ENCODE measurements at regions not wholly inside any gene's neighbourhood (a gene's known extent, or its start where the extent isn't known, plus 50 kb on each side); places are given as distances from the start of the nearest gene placed in this dataset.

DNA sequence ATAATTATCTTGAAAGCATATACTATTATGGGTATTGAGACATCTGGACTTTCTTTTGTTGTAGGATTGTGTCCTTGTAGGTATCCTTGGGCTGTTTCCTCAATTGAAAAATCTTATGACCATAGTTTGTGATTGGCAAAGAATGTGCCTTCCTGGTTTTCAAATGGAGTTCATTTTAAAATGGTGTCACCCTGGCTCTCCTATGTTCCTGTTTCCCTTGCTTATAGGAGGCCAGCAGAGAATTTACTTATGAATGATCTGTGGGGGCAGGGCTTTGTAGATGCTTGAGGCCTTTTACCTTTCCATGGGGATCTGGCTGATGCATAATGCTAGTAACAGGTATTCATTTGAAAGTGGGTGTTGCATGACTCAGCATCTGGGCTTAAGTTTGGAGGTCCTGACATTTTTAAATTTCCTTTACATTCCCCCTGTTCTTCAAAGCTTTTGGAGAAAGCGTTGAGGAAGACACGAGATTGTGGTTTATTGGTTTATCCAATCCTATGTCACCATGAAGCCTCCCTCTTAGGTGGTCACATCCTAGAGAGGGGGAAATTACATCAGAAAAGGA lies 135.0 kb upstream of the PROKR2 start:
- Histone ChIP-seq H2AFZ (ENCODE audit: low read length) (no peak overlapping the region), H3K9me3 (ENCODE audit: low read length) (no peaks in the 10 kb centered on the region), H3K4me2 (ENCODE audit: low read depth, low read length, poor library complexity, severe bottlenecking) (no peak overlapping the region), H3K9me2 (replicated peaks; ENCODE audit: insufficient read depth, low read length) (no peaks in the 10 kb centered on the region), H3K27me3 (ENCODE audit: low read length) (no peaks in the 10 kb centered on the region), H3K79me2 (ENCODE audit: low read length) (no peaks in the 10 kb centered on the region), H3K9ac (ENCODE audit: low read length) (no peak overlapping the region), H3K4me1 (ENCODE audit: low read length) (no peaks in the 10 kb centered on the region), H3K4me3 (ENCODE audit: low read length) (no peak overlapping the region), H4K20me1 (ENCODE audit: insufficient read depth, low read depth, low read length) (no peaks in the 10 kb centered on the region), H3K27ac (ENCODE audit: low read length) (no peak overlapping the region), H3K36me3 (ENCODE audit: insufficient read depth, low read length) (no peaks in the 10 kb centered on the region)
- DNase-seq = no peak

DNA sequence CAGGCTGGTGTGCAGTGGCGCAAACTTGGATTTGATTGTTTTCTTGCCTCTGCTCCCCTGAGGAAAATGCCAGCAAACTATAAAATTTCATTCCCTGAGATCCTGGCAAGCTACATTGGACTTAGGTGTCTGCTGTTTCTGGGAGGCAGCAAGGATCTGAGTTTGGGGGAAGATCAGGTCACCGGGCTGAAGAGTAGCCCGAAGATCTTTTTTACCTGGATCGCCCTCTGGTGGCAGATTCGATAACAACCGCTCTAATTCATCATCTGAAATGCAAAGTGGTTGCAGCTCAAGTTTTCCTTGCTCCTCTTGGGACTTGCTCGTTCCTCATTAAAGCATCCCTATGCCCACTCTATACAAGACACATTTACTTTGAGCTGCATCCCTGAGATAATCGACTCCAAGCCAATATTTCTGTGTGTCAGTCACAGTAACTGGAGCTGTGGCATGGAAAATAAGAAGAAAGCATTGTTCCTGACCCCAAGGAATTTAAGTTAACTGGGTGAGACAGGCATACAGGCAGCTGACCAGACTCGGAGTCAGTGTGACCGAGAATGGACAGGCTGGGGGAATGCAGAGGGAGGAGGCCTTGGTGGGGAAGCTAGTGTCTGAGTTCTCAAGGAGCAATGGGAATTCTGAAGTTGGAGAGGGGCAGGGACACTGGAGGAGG lies 131.8 kb upstream of the PROKR2 start:
- no peak overlapping the region for H3K4me3 ChIP-seq (ENCODE audit: low read length)
- no peaks in the 10 kb centered on the region for H3K36me3 ChIP-seq (ENCODE audit: insufficient read depth, low read length)
- H3K79me2 ChIP-seq (ENCODE audit: low read length) = no peaks in the 10 kb centered on the region
- no peaks in the 10 kb centered on the region for H3K9me3 ChIP-seq (ENCODE audit: low read length)
- no peaks in the 10 kb centered on the region for H4K20me1 ChIP-seq (ENCODE audit: insufficient read depth, low read depth, low read length)
- no peaks in the 10 kb centered on the region for H3K4me1 ChIP-seq (ENCODE audit: low read length)
- H3K27ac ChIP-seq (ENCODE audit: low read length) = no peak overlapping the region
- no peak overlapping the region for H3K4me2 ChIP-seq (ENCODE audit: low read depth, low read length, poor library complexity, severe bottlenecking)
- peak; percentile 81 for DNase-seq
- no peak overlapping the region for H2AFZ ChIP-seq (ENCODE audit: low read length)
- no peaks in the 10 kb centered on the region for H3K27me3 ChIP-seq (ENCODE audit: low read length)
- H3K9ac ChIP-seq (ENCODE audit: low read length) = no peak overlapping the region
- no peaks in the 10 kb centered on the region for H3K9me2 ChIP-seq (replicated peaks; ENCODE audit: insufficient read depth, low read length)

- no peaks in the 10 kb centered on the region for H4K20me1 ChIP-seq (ENCODE audit: insufficient read depth, low read depth, low read length)
- H3K9me2 ChIP-seq (replicated peaks; ENCODE audit: insufficient read depth, low read length) = no peaks in the 10 kb centered on the region
- H3K4me3 ChIP-seq (ENCODE audit: low read length) = no peak overlapping the region
- no peak for DNase-seq
- H3K4me1 ChIP-seq (ENCODE audit: low read length) = no peaks in the 10 kb centered on the region
- no peak overlapping the region for H2AFZ ChIP-seq (ENCODE audit: low read length)
- H3K79me2 ChIP-seq (ENCODE audit: low read length) = no peaks in the 10 kb centered on the region
- H3K4me2 ChIP-seq (ENCODE audit: low read depth, low read length, poor library complexity, severe bottlenecking) = no peak overlapping the region
- no peaks in the 10 kb centered on the region for H3K36me3 ChIP-seq (ENCODE audit: insufficient read depth, low read length)
- H3K9ac ChIP-seq (ENCODE audit: low read length) = no peak overlapping the region
- H3K27ac ChIP-seq (ENCODE audit: low read length) = no peak overlapping the region
- no peaks in the 10 kb centered on the region for H3K27me3 ChIP-seq (ENCODE audit: low read length)
- H3K9me3 ChIP-seq (ENCODE audit: low read length) = no peaks in the 10 kb centered on the region
Observed at GRCh38 chr20:5447188-5447587, 130.4 kb upstream of the PROKR2 start.

DNA sequence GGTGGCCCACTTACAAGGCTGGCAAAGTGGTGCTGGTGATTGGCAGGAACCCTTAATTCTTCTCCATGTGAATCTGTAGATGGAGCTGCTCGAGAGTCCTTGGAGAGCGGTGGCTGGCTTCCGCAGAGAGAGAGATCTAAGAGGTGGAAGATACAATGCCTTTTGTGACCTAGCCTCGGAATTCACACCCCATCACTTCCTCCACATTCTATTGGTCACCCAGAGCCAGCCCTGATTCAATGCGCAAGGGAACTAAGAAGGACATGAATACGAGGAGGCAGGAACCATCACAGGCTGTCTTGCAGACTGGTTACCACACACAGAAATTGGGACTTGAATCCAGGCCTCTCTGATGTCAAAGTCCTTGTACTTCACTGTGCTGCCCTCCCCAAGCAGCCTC lies 128.9 kb upstream of the PROKR2 start:
- H3K36me3 ChIP-seq (ENCODE audit: insufficient read depth, low read length) = no peaks in the 10 kb centered on the region

GRCh38 chr20:5442101-5442500 lies 125.3 kb upstream of the PROKR2 start:
- H3K4me2 ChIP-seq (ENCODE audit: low read depth, low read length, poor library complexity, severe bottlenecking) = no peak overlapping the region
- no peaks in the 10 kb centered on the region for H3K9me3 ChIP-seq (ENCODE audit: low read length)
- no peak overlapping the region for H3K9ac ChIP-seq (ENCODE audit: low read length)
- no peak overlapping the region for H2AFZ ChIP-seq (ENCODE audit: low read length)
- H4K20me1 ChIP-seq (ENCODE audit: insufficient read depth, low read depth, low read length) = no peaks in the 10 kb centered on the region
- no peaks in the 10 kb centered on the region for H3K79me2 ChIP-seq (ENCODE audit: low read length)
- H3K27me3 ChIP-seq (ENCODE audit: low read length) = no peaks in the 10 kb centered on the region
- no peaks in the 10 kb centered on the region for H3K4me1 ChIP-seq (ENCODE audit: low read length)
- DNase-seq = no peak
- no peaks in the 10 kb centered on the region for H3K36me3 ChIP-seq (ENCODE audit: insufficient read depth, low read length)
- H3K27ac ChIP-seq (ENCODE audit: low read length) = no peak overlapping the region
- no peaks in the 10 kb centered on the region for H3K9me2 ChIP-seq (replicated peaks; ENCODE audit: insufficient read depth, low read length)
- no peak overlapping the region for H3K4me3 ChIP-seq (ENCODE audit: low read length)

More for the DNA sequence above, 128.9 kb upstream of the PROKR2 start:
- Histone ChIP-seq H2AFZ (ENCODE audit: low read length) (no peak overlapping the region), H3K27me3 (ENCODE audit: low read length) (no peaks in the 10 kb centered on the region), H3K27ac (ENCODE audit: low read length) (no peak overlapping the region), H3K9ac (ENCODE audit: low read length) (no peak overlapping the region), H3K4me2 (ENCODE audit: low read depth, low read length, poor library complexity, severe bottlenecking) (no peak overlapping the region), H3K9me3 (ENCODE audit: low read length) (no peaks in the 10 kb centered on the region), H3K9me2 (replicated peaks; ENCODE audit: insufficient read depth, low read length) (no peaks in the 10 kb centered on the region), H3K4me1 (ENCODE audit: low read length) (no peaks in the 10 kb centered on the region), H3K79me2 (ENCODE audit: low read length) (no peaks in the 10 kb centered on the region), H3K4me3 (ENCODE audit: low read length) (no peak overlapping the region), H4K20me1 (ENCODE audit: insufficient read depth, low read depth, low read length) (no peaks in the 10 kb centered on the region)
- DNase-seq = no peak

DNA sequence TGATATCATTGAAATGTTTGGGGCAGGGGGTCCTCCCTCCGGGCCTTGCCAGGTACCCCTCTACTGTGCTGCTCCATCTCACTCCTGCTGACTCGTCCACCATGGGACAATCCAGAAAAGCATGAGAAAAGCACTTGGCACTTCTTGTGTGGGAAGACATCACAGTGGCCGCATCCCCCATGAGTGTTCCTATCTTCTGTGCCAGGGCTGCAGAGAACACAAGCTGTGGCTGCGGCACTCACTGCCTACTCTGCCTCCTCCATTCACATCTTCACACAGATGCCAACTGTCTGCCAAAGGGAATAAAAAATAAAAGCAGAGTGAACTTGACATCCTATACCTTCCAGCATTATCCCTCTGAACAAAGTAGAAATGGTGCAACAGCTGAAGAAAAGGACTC lies 117.4 kb upstream of the PROKR2 start:
- no peak overlapping the region for H3K4me3 ChIP-seq (ENCODE audit: low read length)
- no peak overlapping the region for H3K4me2 ChIP-seq (ENCODE audit: low read depth, low read length, poor library complexity, severe bottlenecking)
- H3K4me1 ChIP-seq (ENCODE audit: low read length) = no peaks in the 10 kb centered on the region
- no peaks in the 10 kb centered on the region for H3K9me2 ChIP-seq (replicated peaks; ENCODE audit: insufficient read depth, low read length)
- H3K9me3 ChIP-seq (ENCODE audit: low read length) = no peaks in the 10 kb centered on the region
- no peak overlapping the region for H3K9ac ChIP-seq (ENCODE audit: low read length)
- no peaks in the 10 kb centered on the region for H3K27me3 ChIP-seq (ENCODE audit: low read length)
- no peaks in the 10 kb centered on the region for H3K36me3 ChIP-seq (ENCODE audit: insufficient read depth, low read length)
- no peak overlapping the region for H2AFZ ChIP-seq (ENCODE audit: low read length)
- no peaks in the 10 kb centered on the region for H3K79me2 ChIP-seq (ENCODE audit: low read length)
- H3K27ac ChIP-seq (ENCODE audit: low read length) = no peak overlapping the region
- no peak for DNase-seq
- no peaks in the 10 kb centered on the region for H4K20me1 ChIP-seq (ENCODE audit: insufficient read depth, low read depth, low read length)

DNA sequence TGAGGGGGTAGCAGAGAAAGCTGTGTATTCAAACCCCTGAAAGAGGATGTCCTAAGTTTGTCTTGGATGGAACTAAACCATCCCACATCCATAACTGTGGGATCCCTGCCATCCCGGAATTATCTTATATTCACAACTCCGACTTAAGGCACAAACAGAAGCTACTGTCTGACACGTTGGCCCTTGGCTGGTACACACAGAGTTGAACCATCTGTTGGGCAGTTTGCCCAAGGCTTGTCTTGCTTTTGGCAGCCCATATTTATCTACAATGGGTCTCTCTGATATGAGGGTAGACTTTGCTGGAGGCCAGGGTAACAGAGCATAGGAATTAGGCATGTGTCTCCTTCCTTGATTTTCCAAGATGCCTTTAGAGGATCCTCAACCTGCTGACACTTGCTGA lies 116.6 kb upstream of the PROKR2 start:
- Histone ChIP-seq H3K27me3 (ENCODE audit: low read length) (no peaks in the 10 kb centered on the region), H3K4me2 (ENCODE audit: low read depth, low read length, poor library complexity, severe bottlenecking) (no peak overlapping the region), H3K36me3 (ENCODE audit: insufficient read depth, low read length) (no peaks in the 10 kb centered on the region), H3K79me2 (ENCODE audit: low read length) (no peaks in the 10 kb centered on the region), H3K9me2 (replicated peaks; ENCODE audit: insufficient read depth, low read length) (no peaks in the 10 kb centered on the region), H2AFZ (ENCODE audit: low read length) (no peak overlapping the region), H4K20me1 (ENCODE audit: insufficient read depth, low read depth, low read length) (no peaks in the 10 kb centered on the region), H3K4me1 (ENCODE audit: low read length) (no peaks in the 10 kb centered on the region), H3K9me3 (ENCODE audit: low read length) (no peaks in the 10 kb centered on the region), H3K9ac (ENCODE audit: low read length) (no peak overlapping the region), H3K4me3 (ENCODE audit: low read length) (no peak overlapping the region), H3K27ac (ENCODE audit: low read length) (no peak overlapping the region)
- no peak for DNase-seq

- H4K20me1 ChIP-seq (ENCODE audit: insufficient read depth, low read depth, low read length) = no peaks in the 10 kb centered on the region
- H3K27me3 ChIP-seq (ENCODE audit: low read length) = no peaks in the 10 kb centered on the region
- H3K9ac ChIP-seq (ENCODE audit: low read length) = no peak overlapping the region
- H3K4me3 ChIP-seq (ENCODE audit: low read length) = no peak overlapping the region
- DNase-seq = no peak
- no peaks in the 10 kb centered on the region for H3K4me1 ChIP-seq (ENCODE audit: low read length)
- H3K36me3 ChIP-seq (ENCODE audit: insufficient read depth, low read length) = no peaks in the 10 kb centered on the region
- no peak overlapping the region for H2AFZ ChIP-seq (ENCODE audit: low read length)
- no peaks in the 10 kb centered on the region for H3K9me2 ChIP-seq (replicated peaks; ENCODE audit: insufficient read depth, low read length)
- no peak overlapping the region for H3K4me2 ChIP-seq (ENCODE audit: low read depth, low read length, poor library complexity, severe bottlenecking)
- no peak overlapping the region for H3K27ac ChIP-seq (ENCODE audit: low read length)
- H3K9me3 ChIP-seq (ENCODE audit: low read length) = no peaks in the 10 kb centered on the region
- no peaks in the 10 kb centered on the region for H3K79me2 ChIP-seq (ENCODE audit: low read length)
Observed at GRCh38 chr20:5432030-5432429, 115.3 kb upstream of the PROKR2 start.

Measured in Karpas-422 (cell line).